ENCODE measurements at regions not wholly inside any gene's neighbourhood (a gene's known extent, or its start where the extent isn't known, plus 50 kb on each side); places are given as distances from the start of the nearest gene placed in this dataset.

- H3K4me3 Mint-ChIP-seq, result no peak overlapping the region
- ChIA-PET CTCF (no interaction called here), POLR2A (no interaction called here)
- no peak overlapping the region for H3K27ac Mint-ChIP-seq
- peaks cover 2% of the 10 kb centered on the region for H3K36me3 Mint-ChIP-seq (ENCODE audit: low read depth)
- H3K27me3 Mint-ChIP-seq (ENCODE audit: low read depth), result peaks cover 23% of the 10 kb centered on the region
- ATAC-seq (peak; percentile 35), DNase-seq (no peak)
- H3K9me3 Mint-ChIP-seq (ENCODE audit: insufficient read depth), result no peaks in the 10 kb centered on the region
- peaks cover 28% of the 10 kb centered on the region for H3K4me1 Mint-ChIP-seq (ENCODE audit: low read depth)
These were observed 119.6 kb upstream of the ERRFI1 start for GRCh38 chr1:8145545-8146202.

GRCh38 chr1:8144323-8144722 is 118.2 kb upstream of the ERRFI1 start:
- Mint-ChIP-seq H3K36me3 (ENCODE audit: low read depth) (no peaks in the 10 kb centered on the region), H3K27me3 (ENCODE audit: low read depth) (peaks cover 21% of the 10 kb centered on the region), H3K9me3 (ENCODE audit: insufficient read depth) (no peaks in the 10 kb centered on the region), H3K4me3 (no peak overlapping the region), H3K4me1 (ENCODE audit: low read depth) (peaks cover 17% of the 10 kb centered on the region), H3K27ac (no peak overlapping the region)
- no peak for DNase-seq
- POLR2A ChIA-PET, result no interaction called here
- no peak for ATAC-seq
- CTCF ChIA-PET, result no interaction called here

- H3K4me3 Mint-ChIP-seq, result no peak overlapping the region
- ChIA-PET POLR2A (no interaction called here), CTCF (no interaction called here)
- no peaks in the 10 kb centered on the region for H3K9me3 Mint-ChIP-seq (ENCODE audit: insufficient read depth)
- no peaks in the 10 kb centered on the region for H3K36me3 Mint-ChIP-seq (ENCODE audit: low read depth)
- H3K27ac Mint-ChIP-seq, result no peak overlapping the region
- DNase-seq (no peak), ATAC-seq (no peak)
- H3K4me1 Mint-ChIP-seq (ENCODE audit: low read depth), result peaks cover 11% of the 10 kb centered on the region
- peaks cover 22% of the 10 kb centered on the region for H3K27me3 Mint-ChIP-seq (ENCODE audit: low read depth)
These were observed 117.0 kb upstream of the ERRFI1 start for GRCh38 chr1:8142955-8143629.

- Mint-ChIP-seq H3K4me3 (no peak overlapping the region), H3K27ac (no peak overlapping the region), H3K36me3 (ENCODE audit: low read depth) (no peaks in the 10 kb centered on the region), H3K27me3 (ENCODE audit: low read depth) (peaks cover 30% of the 10 kb centered on the region), H3K9me3 (ENCODE audit: insufficient read depth) (no peaks in the 10 kb centered on the region), H3K4me1 (ENCODE audit: low read depth) (no peaks in the 10 kb centered on the region)
- DNase-seq (no peak), ATAC-seq (no peak)
- CTCF ChIA-PET, result no interaction called here
- POLR2A ChIA-PET, result no interaction called here
These were observed 113.8 kb upstream of the ERRFI1 start for GRCh38 chr1:8139941-8140340.

DNA sequence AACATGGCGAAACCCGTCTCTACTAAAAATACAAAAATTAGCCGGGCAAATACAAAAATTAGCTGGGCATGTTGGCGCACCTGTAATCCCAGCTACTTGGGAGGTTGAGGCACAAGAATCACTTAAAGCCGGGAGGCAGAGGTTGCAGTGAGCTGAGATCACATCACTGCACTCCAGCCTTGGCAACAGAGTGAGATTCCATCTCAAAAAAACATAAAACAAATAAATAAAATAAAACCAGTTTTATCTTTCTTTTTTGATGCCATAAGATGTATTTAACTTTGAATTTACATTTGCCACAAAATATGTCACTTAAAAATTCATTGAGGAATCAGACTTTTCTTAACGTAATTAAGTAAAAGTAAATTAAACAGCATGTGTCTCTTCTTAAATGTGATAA is 113.3 kb upstream of the ERRFI1 start:
- no peaks in the 10 kb centered on the region for H3K36me3 Mint-ChIP-seq (ENCODE audit: low read depth)
- H3K9me3 Mint-ChIP-seq (ENCODE audit: insufficient read depth), result no peaks in the 10 kb centered on the region
- H3K27ac Mint-ChIP-seq, result no peak overlapping the region
- H3K4me3 Mint-ChIP-seq, result no peak overlapping the region
- no peak for DNase-seq
- peaks cover 36% of the 10 kb centered on the region for H3K27me3 Mint-ChIP-seq (ENCODE audit: low read depth)
- no peaks in the 10 kb centered on the region for H3K4me1 Mint-ChIP-seq (ENCODE audit: low read depth)
- no peak for ATAC-seq
- ChIA-PET CTCF (no interaction called here), POLR2A (interaction anchor here (0.9 kb wide), 1 partner anchor 9 kb away, joined by 3 read pairs; no protein-coding TSS in a partner anchor)

- DNase-seq (no peak), ATAC-seq (no peak)
- Mint-ChIP-seq H3K36me3 (ENCODE audit: low read depth) (no peaks in the 10 kb centered on the region), H3K27me3 (ENCODE audit: low read depth) (peaks cover 35% of the 10 kb centered on the region), H3K4me3 (no peak overlapping the region), H3K4me1 (ENCODE audit: low read depth) (no peaks in the 10 kb centered on the region), H3K9me3 (ENCODE audit: insufficient read depth) (no peaks in the 10 kb centered on the region), H3K27ac (no peak overlapping the region)
- ChIA-PET CTCF (interaction anchor here (1.3 kb wide), 1 partner anchor 13 kb away, joined by 3 read pairs; no protein-coding TSS in a partner anchor), POLR2A (interaction anchor here (0.9 kb wide), 1 partner anchor 9 kb away, joined by 3 read pairs; no protein-coding TSS in a partner anchor)
These were observed 112.6 kb upstream of the ERRFI1 start for GRCh38 chr1:8138673-8139072.

DNA sequence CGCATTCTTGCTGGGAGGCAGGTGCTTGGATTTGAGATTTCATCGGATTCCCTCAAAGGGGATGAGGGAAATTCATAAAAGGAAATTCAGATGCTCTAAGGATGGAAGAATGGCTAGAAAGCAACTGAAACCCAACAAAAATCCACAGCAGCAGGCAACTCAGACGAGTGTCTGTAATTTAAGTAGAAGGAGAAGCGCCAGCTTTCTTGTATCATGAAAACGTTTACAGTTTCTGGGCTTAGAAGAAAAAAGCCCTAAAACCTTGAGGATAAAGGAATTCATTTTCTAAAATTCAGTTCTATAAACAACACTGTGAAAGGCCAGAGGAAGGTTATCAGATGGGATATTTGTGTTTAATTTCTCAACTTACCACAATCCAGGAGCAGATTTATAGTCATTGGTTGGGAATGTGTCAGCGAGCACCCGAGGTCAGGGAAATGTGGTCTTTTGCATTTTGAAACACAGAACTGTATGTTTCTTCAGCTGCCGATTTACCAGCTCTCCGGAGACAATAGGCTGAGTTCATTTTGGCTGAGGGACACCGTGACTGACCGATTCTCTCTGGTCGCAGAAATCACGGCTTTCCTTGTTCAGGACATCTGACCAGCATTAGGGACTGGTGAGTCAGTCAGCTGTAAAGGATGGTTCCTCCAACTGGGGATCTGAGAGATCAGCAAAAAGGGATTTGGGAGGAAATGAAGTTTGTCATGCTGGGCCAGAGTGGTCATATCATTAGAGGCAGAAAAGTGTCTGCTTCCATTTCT is 111.6 kb upstream of the ERRFI1 start:
- CTCF ChIA-PET, result interaction anchor here (1.3 kb wide), 1 partner anchor 14 kb away, joined by 3 read pairs; no protein-coding TSS in a partner anchor
- Mint-ChIP-seq H3K36me3 (ENCODE audit: low read depth) (no peaks in the 10 kb centered on the region), H3K9me3 (ENCODE audit: insufficient read depth) (no peaks in the 10 kb centered on the region)

GRCh38 chr1:8136766-8137165 is 110.7 kb upstream of the ERRFI1 start:
- ChIA-PET CTCF (no interaction called here), POLR2A (no interaction called here)
- H3K27me3 Mint-ChIP-seq (ENCODE audit: low read depth), result peaks cover 40% of the 10 kb centered on the region
- no peaks in the 10 kb centered on the region for H3K4me1 Mint-ChIP-seq (ENCODE audit: low read depth)
- DNase-seq (no peak), ATAC-seq (no peak)
- no peaks in the 10 kb centered on the region for H3K36me3 Mint-ChIP-seq (ENCODE audit: low read depth)
- H3K9me3 Mint-ChIP-seq (ENCODE audit: insufficient read depth), result no peaks in the 10 kb centered on the region
- H3K4me3 Mint-ChIP-seq, result no peak overlapping the region
- no peak overlapping the region for H3K27ac Mint-ChIP-seq

More for the DNA sequence above, 111.6 kb upstream of the ERRFI1 start:
- no peaks in the 10 kb centered on the region for H3K4me1 Mint-ChIP-seq (ENCODE audit: low read depth)
- DNase-seq (no peak), ATAC-seq (no peak)
- H3K27ac Mint-ChIP-seq, result no peak overlapping the region
- peaks cover 37% of the 10 kb centered on the region for H3K27me3 Mint-ChIP-seq (ENCODE audit: low read depth)
- POLR2A ChIA-PET, result no interaction called here
- H3K4me3 Mint-ChIP-seq, result no peak overlapping the region

- POLR2A ChIA-PET, result no interaction called here
- Mint-ChIP-seq H3K27me3 (ENCODE audit: low read depth) (peaks cover 40% of the 10 kb centered on the region), H3K36me3 (ENCODE audit: low read depth) (no peaks in the 10 kb centered on the region), H3K27ac (no peak overlapping the region), H3K4me1 (ENCODE audit: low read depth) (no peaks in the 10 kb centered on the region), H3K9me3 (ENCODE audit: insufficient read depth) (no peaks in the 10 kb centered on the region), H3K4me3 (no peak overlapping the region)
- CTCF ChIA-PET, result interaction anchor here (1.3 kb wide), 1 partner anchor 120 kb away, joined by 5 read pairs; no protein-coding TSS in a partner anchor
- ATAC-seq, result no peak
- DNase-seq, result no peak
These were observed 109.1 kb upstream of the ERRFI1 start for GRCh38 chr1:8135250-8135649.

- DNase-seq, result no peak
- Mint-ChIP-seq H3K4me1 (ENCODE audit: low read depth) (no peaks in the 10 kb centered on the region), H3K36me3 (ENCODE audit: low read depth) (no peaks in the 10 kb centered on the region), H3K27ac (no peak overlapping the region), H3K9me3 (ENCODE audit: insufficient read depth) (no peaks in the 10 kb centered on the region), H3K27me3 (ENCODE audit: low read depth) (peaks cover 40% of the 10 kb centered on the region), H3K4me3 (no peak overlapping the region)
- ATAC-seq, result no peak
- ChIA-PET POLR2A (no interaction called here), CTCF (interaction anchor here (0.8 to 1.3 kb wide), 2 partner anchors 119 to 120 kb away, joined by 3 to 5 read pairs; no protein-coding TSS in a partner anchor)
These were observed 108.6 kb upstream of the ERRFI1 start for GRCh38 chr1:8134546-8135235.

GRCh38 chr1:8133657-8134430 is 107.7 kb upstream of the ERRFI1 start:
- no peak for DNase-seq
- Mint-ChIP-seq H3K4me3 (no peak overlapping the region), H3K36me3 (ENCODE audit: low read depth) (no peaks in the 10 kb centered on the region), H3K27ac (no peak overlapping the region), H3K4me1 (ENCODE audit: low read depth) (no peaks in the 10 kb centered on the region), H3K9me3 (ENCODE audit: insufficient read depth) (no peaks in the 10 kb centered on the region), H3K27me3 (ENCODE audit: low read depth) (peaks cover 40% of the 10 kb centered on the region)
- ATAC-seq, result no peak
- CTCF ChIA-PET, result interaction anchor here (0.8 to 2.4 kb wide), 2 partner anchors 118 to 119 kb away, joined by 3 to 9 read pairs; no protein-coding TSS in a partner anchor
- POLR2A ChIA-PET, result no interaction called here
